H1 (cell line): ENCODE measurements at regions not wholly inside any gene's neighbourhood (a gene's known extent, or its start where the extent isn't known, plus 50 kb on each side); places are given as distances from the start of the nearest gene placed in this dataset.

Source experiments
- CBX8 ChIP-seq: fragments of 300-800, 300-1000 bp; sonication (generic); IDR thresholded peaks from 2 replicates; pipeline ENCODE4 v1.7.1; 2016; ENCODE audit warnings: low read depth, low read length, borderline replicate concordance
- CREB1 ChIP-seq: IDR thresholded peaks from 2 replicates; pipeline ENCODE4 v1.6.1; 2012; ENCODE audit warnings: inconsistent platforms
- HDAC2 ChIP-seq, 2 experiments: fragments of 300-600 bp in 1 of 2; sonication (generic) in 1 of 2; IDR thresholded peaks; 2 replicates each; pipeline ENCODE4 v1.6.1; 2011 to 2012; ENCODE audit warnings: low read depth in 2 of 2, low read length in 2 of 2, mild to moderate bottlenecking in 2 of 2, moderate library complexity in 2 of 2, borderline replicate concordance in 1 of 2, inconsistent platforms in 1 of 2
- JUN ChIP-seq: IDR thresholded peaks from 2 replicates; pipeline ENCODE4 v1.6.1; 2011; ENCODE audit warnings: low read depth, mild to moderate bottlenecking, improper control_type of control experiment, low read length
- POLR2A ChIP-seq, 2 experiments: IDR thresholded peaks; 1 replicate in 1 of 2; 2 replicates in 1 of 2; pipeline ENCODE4 v1.6.1; 2011; ENCODE audit warnings: low read depth in 2 of 2, low read length in 2 of 2, mild to moderate bottlenecking in 2 of 2; ENCODE audit errors: control extremely low read depth in 1 of 2
- RFX5 ChIP-seq: IDR thresholded peaks from 2 replicates; pipeline ENCODE4 v1.6.1; 2011; ENCODE audit warnings: low read depth, low read length, improper control_type of control experiment, borderline replicate concordance
- SRF ChIP-seq: IDR thresholded peaks from 2 replicates; pipeline ENCODE4 v1.6.1; 2011; ENCODE audit warnings: mild to moderate bottlenecking, low read depth, low read length, moderate library complexity
- TF ChIP-seq, protein P1 (sequence below): fragments of 300-600 bp; sonication (generic); IDR thresholded peaks from 2 replicates; pipeline ENCODE4 v1.7.1; 2012; ENCODE audit warnings: low read length, moderate library complexity, mild to moderate bottlenecking, inconsistent platforms; ENCODE audit not compliant: insufficient replicate concordance
- TF ChIP-seq, protein P2 (sequence below): IDR thresholded peaks from 2 replicates; pipeline ENCODE4 v1.6.1; 2012; ENCODE audit warnings: low read length, inconsistent platforms

DNA sequence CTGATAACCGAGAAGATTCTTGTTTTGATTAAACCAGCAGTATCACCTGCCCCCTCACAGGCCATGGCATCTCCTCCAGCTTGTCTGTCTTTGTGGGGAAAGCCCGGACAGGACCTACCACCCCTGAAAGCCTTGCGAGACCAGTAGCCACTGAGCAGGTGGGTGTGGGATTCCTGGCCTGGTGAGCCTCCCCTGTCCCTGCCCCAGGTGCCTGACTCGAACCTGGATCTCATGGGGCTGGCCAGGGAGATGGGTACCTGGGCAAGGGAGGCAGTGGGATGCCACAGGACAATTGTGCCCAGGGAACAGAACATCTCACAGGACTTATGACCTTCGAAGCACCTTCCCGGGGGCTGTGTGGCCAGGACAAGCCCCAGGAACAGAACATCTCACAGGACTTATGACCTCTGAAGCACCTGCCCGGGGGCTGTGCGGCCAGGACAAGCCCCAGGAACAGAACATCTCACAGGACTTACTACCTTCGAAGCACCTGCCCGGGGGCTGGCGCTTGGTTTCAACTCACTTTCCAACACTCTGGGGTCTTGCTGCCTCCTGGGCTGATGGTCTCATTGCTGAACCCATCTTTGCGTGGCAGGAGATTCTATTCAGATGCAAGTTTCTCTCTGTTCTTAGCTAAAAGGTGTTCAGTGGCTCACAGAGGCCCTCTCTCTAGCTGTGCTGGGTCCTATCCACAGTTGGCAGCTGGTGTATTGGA is 854.5 kb downstream of the BRD1 start (continued):
- TF ChIP-seq, protein P1, sequence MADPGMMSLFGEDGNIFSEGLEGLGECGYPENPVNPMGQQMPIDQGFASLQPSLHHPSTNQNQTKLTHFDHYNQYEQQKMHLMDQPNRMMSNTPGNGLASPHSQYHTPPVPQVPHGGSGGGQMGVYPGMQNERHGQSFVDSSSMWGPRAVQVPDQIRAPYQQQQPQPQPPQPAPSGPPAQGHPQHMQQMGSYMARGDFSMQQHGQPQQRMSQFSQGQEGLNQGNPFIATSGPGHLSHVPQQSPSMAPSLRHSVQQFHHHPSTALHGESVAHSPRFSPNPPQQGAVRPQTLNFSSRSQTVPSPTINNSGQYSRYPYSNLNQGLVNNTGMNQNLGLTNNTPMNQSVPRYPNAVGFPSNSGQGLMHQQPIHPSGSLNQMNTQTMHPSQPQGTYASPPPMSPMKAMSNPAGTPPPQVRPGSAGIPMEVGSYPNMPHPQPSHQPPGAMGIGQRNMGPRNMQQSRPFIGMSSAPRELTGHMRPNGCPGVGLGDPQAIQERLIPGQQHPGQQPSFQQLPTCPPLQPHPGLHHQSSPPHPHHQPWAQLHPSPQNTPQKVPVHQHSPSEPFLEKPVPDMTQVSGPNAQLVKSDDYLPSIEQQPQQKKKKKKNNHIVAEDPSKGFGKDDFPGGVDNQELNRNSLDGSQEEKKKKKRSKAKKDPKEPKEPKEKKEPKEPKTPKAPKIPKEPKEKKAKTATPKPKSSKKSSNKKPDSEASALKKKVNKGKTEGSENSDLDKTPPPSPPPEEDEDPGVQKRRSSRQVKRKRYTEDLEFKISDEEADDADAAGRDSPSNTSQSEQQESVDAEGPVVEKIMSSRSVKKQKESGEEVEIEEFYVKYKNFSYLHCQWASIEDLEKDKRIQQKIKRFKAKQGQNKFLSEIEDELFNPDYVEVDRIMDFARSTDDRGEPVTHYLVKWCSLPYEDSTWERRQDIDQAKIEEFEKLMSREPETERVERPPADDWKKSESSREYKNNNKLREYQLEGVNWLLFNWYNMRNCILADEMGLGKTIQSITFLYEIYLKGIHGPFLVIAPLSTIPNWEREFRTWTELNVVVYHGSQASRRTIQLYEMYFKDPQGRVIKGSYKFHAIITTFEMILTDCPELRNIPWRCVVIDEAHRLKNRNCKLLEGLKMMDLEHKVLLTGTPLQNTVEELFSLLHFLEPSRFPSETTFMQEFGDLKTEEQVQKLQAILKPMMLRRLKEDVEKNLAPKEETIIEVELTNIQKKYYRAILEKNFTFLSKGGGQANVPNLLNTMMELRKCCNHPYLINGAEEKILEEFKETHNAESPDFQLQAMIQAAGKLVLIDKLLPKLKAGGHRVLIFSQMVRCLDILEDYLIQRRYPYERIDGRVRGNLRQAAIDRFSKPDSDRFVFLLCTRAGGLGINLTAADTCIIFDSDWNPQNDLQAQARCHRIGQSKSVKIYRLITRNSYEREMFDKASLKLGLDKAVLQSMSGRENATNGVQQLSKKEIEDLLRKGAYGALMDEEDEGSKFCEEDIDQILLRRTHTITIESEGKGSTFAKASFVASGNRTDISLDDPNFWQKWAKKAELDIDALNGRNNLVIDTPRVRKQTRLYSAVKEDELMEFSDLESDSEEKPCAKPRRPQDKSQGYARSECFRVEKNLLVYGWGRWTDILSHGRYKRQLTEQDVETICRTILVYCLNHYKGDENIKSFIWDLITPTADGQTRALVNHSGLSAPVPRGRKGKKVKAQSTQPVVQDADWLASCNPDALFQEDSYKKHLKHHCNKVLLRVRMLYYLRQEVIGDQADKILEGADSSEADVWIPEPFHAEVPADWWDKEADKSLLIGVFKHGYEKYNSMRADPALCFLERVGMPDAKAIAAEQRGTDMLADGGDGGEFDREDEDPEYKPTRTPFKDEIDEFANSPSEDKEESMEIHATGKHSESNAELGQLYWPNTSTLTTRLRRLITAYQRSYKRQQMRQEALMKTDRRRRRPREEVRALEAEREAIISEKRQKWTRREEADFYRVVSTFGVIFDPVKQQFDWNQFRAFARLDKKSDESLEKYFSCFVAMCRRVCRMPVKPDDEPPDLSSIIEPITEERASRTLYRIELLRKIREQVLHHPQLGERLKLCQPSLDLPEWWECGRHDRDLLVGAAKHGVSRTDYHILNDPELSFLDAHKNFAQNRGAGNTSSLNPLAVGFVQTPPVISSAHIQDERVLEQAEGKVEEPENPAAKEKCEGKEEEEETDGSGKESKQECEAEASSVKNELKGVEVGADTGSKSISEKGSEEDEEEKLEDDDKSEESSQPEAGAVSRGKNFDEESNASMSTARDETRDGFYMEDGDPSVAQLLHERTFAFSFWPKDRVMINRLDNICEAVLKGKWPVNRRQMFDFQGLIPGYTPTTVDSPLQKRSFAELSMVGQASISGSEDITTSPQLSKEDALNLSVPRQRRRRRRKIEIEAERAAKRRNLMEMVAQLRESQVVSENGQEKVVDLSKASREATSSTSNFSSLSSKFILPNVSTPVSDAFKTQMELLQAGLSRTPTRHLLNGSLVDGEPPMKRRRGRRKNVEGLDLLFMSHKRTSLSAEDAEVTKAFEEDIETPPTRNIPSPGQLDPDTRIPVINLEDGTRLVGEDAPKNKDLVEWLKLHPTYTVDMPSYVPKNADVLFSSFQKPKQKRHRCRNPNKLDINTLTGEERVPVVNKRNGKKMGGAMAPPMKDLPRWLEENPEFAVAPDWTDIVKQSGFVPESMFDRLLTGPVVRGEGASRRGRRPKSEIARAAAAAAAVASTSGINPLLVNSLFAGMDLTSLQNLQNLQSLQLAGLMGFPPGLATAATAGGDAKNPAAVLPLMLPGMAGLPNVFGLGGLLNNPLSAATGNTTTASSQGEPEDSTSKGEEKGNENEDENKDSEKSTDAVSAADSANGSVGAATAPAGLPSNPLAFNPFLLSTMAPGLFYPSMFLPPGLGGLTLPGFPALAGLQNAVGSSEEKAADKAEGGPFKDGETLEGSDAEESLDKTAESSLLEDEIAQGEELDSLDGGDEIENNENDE, result no peak
- TF ChIP-seq RFX5, result no peak
- TF ChIP-seq SRF, result no peak
- TF ChIP-seq HDAC2 (IDR thresholded peaks at IDR 0.05; ENCODE audit: borderline replicate concordance in 1 of 2, low read depth in 2 of 2, low read length in 2 of 2), result no peak
- TF ChIP-seq POLR2A (IDR thresholded peaks at IDR 0.05; ENCODE audit: control extremely low read depth in 1 of 2, low read depth in 2 of 2, low read length in 2 of 2), result no peak
- TF ChIP-seq, protein P2, sequence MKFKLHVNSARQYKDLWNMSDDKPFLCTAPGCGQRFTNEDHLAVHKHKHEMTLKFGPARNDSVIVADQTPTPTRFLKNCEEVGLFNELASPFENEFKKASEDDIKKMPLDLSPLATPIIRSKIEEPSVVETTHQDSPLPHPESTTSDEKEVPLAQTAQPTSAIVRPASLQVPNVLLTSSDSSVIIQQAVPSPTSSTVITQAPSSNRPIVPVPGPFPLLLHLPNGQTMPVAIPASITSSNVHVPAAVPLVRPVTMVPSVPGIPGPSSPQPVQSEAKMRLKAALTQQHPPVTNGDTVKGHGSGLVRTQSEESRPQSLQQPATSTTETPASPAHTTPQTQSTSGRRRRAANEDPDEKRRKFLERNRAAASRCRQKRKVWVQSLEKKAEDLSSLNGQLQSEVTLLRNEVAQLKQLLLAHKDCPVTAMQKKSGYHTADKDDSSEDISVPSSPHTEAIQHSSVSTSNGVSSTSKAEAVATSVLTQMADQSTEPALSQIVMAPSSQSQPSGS, result no peak
- TF ChIP-seq JUN, result no peak
- no peak for TF ChIP-seq CBX8
- TF ChIP-seq CREB1, result no peak
- TF ChIP-seq, all 59 proteins: peak for 0
